ENCODE measurements at regions not wholly inside any gene's neighbourhood (a gene's known extent, or its start where the extent isn't known, plus 50 kb on each side); places are given as distances from the start of the nearest gene placed in this dataset.

GRCh38 chrX:104318330-104319009 lies 63.7 kb upstream of the ESX1 start:
- TF ChIP-seq CTCF (IDR thresholded peaks at IDR 0.05) = no peak
- ATAC-seq (ENCODE audit: poor library complexity) = no peak
- Histone ChIP-seq H3K9me3 (ENCODE audit: control insufficient read depth in 1 of 2, insufficient read depth in 1 of 2, low read length in 2 of 2) (no peaks in the 10 kb centered on the region), H3K27me3 (ENCODE audit: control insufficient read depth in 1 of 2, insufficient read depth in 2 of 2, low read length in 2 of 2) (no peaks in the 10 kb centered on the region), H3K27ac (ENCODE audit: low read depth in 1 of 2, low read length in 2 of 2) (no peak overlapping the region), H3K4me3 (ENCODE audit: low read length) (no peak overlapping the region), H3K36me3 (ENCODE audit: insufficient read depth, low read length) (no peaks in the 10 kb centered on the region), H3K4me1 (ENCODE audit: insufficient read depth, low read length) (no peaks in the 10 kb centered on the region)
- Mint-ChIP-seq H3K4me1 (ENCODE audit: low read depth) (no peaks in the 10 kb centered on the region), H3K9me3 (no peaks in the 10 kb centered on the region), H3K27me3 (no peaks in the 10 kb centered on the region), H3K36me3 (ENCODE audit: low read depth) (no peaks in the 10 kb centered on the region), H3K27ac (no peak overlapping the region), H3K4me3 (no peak overlapping the region)
- intact Hi-C loops (cut with DNase I, micrococcal nuclease) = no loop called here
- POLR2A ChIA-PET = no interaction called here
- CTCF ChIA-PET = no interaction called here
- no peak for DNase-seq

DNA sequence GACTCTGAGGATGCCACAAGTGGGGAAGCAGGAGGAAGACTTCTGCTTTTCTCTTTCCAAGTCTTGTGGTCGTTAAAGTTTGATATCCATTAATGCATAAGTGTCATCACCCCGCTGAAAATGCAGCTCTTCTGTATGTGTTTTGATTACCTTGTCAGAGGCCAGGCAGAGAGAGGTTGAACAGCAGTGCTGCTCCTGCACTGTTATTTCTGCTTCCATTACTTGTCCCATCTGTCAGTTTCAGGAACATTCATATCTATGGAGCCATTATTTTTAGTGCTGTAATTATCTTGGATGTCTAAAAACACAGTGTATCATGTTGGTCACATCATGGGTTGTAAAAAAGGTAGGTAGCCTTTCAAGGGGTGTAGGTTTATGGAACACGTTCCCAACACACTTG lies 62.0 kb upstream of the ESX1 start:
- Mint-ChIP-seq H3K4me1 (ENCODE audit: low read depth) (no peaks in the 10 kb centered on the region), H3K27me3 (no peaks in the 10 kb centered on the region), H3K36me3 (ENCODE audit: low read depth) (no peaks in the 10 kb centered on the region), H3K4me3 (no peak overlapping the region), H3K27ac (no peak overlapping the region), H3K9me3 (no peaks in the 10 kb centered on the region)
- H3K27me3 ChIP-seq (ENCODE audit: control insufficient read depth in 1 of 2, insufficient read depth in 2 of 2, low read length in 2 of 2) = no peaks in the 10 kb centered on the region
- ATAC-seq (ENCODE audit: poor library complexity) (no peak), DNase-seq (no peak)
- intact Hi-C loops (cut with DNase I, micrococcal nuclease) = no loop called here
- ChIA-PET CTCF (no interaction called here), POLR2A (no interaction called here)
- no peak for TF ChIP-seq CTCF (IDR thresholded peaks at IDR 0.05)
- H3K27ac ChIP-seq (ENCODE audit: low read depth in 1 of 2, low read length in 2 of 2) = no peak overlapping the region
- H3K36me3 ChIP-seq (ENCODE audit: insufficient read depth, low read length) = no peaks in the 10 kb centered on the region
- no peak overlapping the region for H3K4me3 ChIP-seq (ENCODE audit: low read length)
- no peaks in the 10 kb centered on the region for H3K4me1 ChIP-seq (ENCODE audit: insufficient read depth, low read length)
- H3K9me3 ChIP-seq (ENCODE audit: control insufficient read depth in 1 of 2, insufficient read depth in 1 of 2, low read length in 2 of 2) = no peaks in the 10 kb centered on the region

GRCh38 chrX:104315555-104315954 lies 60.8 kb upstream of the ESX1 start:
- DNase-seq (no peak), ATAC-seq (ENCODE audit: poor library complexity) (no peak)
- H3K27me3 Mint-ChIP-seq = no peaks in the 10 kb centered on the region
- no peaks in the 10 kb centered on the region for H3K36me3 Mint-ChIP-seq (ENCODE audit: low read depth)
- CTCF ChIA-PET = no interaction called here
- TF ChIP-seq CTCF (IDR thresholded peaks at IDR 0.05) = no peak
- POLR2A ChIA-PET = no interaction called here
- no peak overlapping the region for H3K27ac Mint-ChIP-seq
- H3K27me3 ChIP-seq (ENCODE audit: control insufficient read depth in 1 of 2, insufficient read depth in 2 of 2, low read length in 2 of 2) = no peaks in the 10 kb centered on the region
- H3K9me3 Mint-ChIP-seq = no peaks in the 10 kb centered on the region
- intact Hi-C loops (cut with DNase I, micrococcal nuclease) = no loop called here
- H3K4me3 Mint-ChIP-seq = no peak overlapping the region
- no peaks in the 10 kb centered on the region for H3K4me1 ChIP-seq (ENCODE audit: insufficient read depth, low read length)
- H3K4me1 Mint-ChIP-seq (ENCODE audit: low read depth) = no peaks in the 10 kb centered on the region
- no peaks in the 10 kb centered on the region for H3K9me3 ChIP-seq (ENCODE audit: control insufficient read depth in 1 of 2, insufficient read depth in 1 of 2, low read length in 2 of 2)
- H3K4me3 ChIP-seq (ENCODE audit: low read length) = no peak overlapping the region
- no peak overlapping the region for H3K27ac ChIP-seq (ENCODE audit: low read depth in 1 of 2, low read length in 2 of 2)
- no peaks in the 10 kb centered on the region for H3K36me3 ChIP-seq (ENCODE audit: insufficient read depth, low read length)
